Epithelial cell of esophagus (primary cell): ENCODE measurements at regions not wholly inside any gene's neighbourhood (a gene's known extent, or its start where the extent isn't known, plus 50 kb on each side); places are given as distances from the start of the nearest gene placed in this dataset.
A peak's percentile ranks its signal among the peaks of the same experiment; 100 is the strongest.

ENCODE experiments used
- DNase-seq: peaks from one replicate; pipeline ENCODE4 v3.0.0; 2010; ENCODE audit warnings: low read depth
- H3K4me3 ChIP-seq: 2 replicates; pipeline ENCODE4 v1.5.1; 2011; ENCODE audit warnings: mild to moderate bottlenecking, low read length, control low read depth
- TF ChIP-seq, protein P1 (sequence below): IDR thresholded peaks from 2 replicates; pipeline ENCODE4 v1.5.1; 2011; ENCODE audit warnings: low read depth, mild to moderate bottlenecking, low read length, control low read depth, inconsistent platforms; ENCODE audit not compliant: insufficient read depth; ENCODE audit errors: missing control alignments

DNA sequence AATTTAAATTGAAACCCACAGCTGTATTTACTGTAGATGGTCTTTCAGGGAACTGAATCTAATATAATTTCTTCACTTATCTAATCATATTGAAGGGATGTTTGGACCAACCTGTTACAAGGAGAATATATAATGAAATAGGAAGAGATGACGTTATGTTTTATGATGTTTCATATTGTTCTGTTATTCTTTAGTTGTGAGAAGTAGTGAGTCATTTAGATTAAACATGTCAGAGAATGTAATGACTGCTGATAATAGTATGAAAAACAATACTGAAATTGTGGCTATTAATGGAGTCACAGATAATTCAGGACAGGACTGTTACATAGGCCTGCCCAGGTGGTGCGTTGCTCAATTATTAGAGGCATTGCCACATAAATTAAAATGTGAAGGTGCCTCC, 1993.4 kb downstream of the EFNA5 start:
- DNase-seq, result peak; percentile 45
- no peak overlapping the region for H3K4me3 ChIP-seq
- TF ChIP-seq, protein P1, sequence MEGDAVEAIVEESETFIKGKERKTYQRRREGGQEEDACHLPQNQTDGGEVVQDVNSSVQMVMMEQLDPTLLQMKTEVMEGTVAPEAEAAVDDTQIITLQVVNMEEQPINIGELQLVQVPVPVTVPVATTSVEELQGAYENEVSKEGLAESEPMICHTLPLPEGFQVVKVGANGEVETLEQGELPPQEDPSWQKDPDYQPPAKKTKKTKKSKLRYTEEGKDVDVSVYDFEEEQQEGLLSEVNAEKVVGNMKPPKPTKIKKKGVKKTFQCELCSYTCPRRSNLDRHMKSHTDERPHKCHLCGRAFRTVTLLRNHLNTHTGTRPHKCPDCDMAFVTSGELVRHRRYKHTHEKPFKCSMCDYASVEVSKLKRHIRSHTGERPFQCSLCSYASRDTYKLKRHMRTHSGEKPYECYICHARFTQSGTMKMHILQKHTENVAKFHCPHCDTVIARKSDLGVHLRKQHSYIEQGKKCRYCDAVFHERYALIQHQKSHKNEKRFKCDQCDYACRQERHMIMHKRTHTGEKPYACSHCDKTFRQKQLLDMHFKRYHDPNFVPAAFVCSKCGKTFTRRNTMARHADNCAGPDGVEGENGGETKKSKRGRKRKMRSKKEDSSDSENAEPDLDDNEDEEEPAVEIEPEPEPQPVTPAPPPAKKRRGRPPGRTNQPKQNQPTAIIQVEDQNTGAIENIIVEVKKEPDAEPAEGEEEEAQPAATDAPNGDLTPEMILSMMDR, result no peak

DNA sequence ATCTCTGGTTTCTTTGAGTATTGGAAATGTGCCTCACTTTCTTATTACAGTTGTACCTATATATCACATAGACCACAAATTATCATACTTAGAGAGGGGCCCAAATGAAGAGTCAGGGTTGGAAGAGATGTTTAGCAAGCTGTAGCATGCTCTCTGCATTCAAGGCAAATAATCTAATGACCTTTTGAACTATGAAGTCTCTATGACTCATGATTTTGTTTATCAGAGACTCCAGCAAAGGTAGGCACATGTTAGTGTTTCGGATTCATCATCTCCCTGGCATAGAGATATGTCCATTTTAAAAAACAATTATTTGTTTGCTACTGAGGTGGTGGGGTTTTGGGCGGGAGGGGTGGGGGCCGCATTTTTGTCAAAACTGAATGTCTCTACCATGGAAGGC, 2000.1 kb downstream of the EFNA5 start:
- TF ChIP-seq, protein P1, result no peak
- peak; percentile 59 for DNase-seq
- no peak overlapping the region for H3K4me3 ChIP-seq

DNA sequence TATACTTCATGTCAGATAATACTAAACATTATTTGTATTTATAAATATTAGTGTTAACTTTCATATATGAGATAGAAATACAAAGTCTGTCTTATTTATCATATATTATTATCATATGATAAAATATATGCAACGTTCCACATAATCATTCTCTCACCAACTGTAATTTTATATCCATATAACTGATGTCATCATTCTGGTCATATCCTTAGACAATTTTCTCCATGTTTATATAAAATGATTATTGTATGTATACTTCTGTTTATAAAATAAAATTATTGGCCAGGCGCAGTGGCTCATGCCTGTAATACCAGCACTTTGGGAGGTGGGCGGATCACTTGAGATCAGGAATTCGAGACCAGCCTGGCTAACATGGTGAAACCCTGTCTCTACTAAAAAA, 2007.1 kb downstream of the EFNA5 start:
- no peak for DNase-seq
- TF ChIP-seq, protein P1, result no peak
- H3K4me3 ChIP-seq, result no peak overlapping the region

- TF ChIP-seq, protein P1, result no peak
- H3K4me3 ChIP-seq, result no peak overlapping the region
- no peak for DNase-seq
These were observed 2011.3 kb downstream of the EFNA5 start for GRCh38 chr5:105659396-105659795.

GRCh38 chr5:105640328-105640727, 2030.4 kb downstream of the EFNA5 start:
- TF ChIP-seq, protein P1, result no peak
- no peak for DNase-seq
- no peak overlapping the region for H3K4me3 ChIP-seq

GRCh38 chr5:105639511-105639910, 2031.2 kb downstream of the EFNA5 start:
- H3K4me3 ChIP-seq, result no peak overlapping the region
- DNase-seq, result no peak
- TF ChIP-seq, protein P1, result no peak

DNA sequence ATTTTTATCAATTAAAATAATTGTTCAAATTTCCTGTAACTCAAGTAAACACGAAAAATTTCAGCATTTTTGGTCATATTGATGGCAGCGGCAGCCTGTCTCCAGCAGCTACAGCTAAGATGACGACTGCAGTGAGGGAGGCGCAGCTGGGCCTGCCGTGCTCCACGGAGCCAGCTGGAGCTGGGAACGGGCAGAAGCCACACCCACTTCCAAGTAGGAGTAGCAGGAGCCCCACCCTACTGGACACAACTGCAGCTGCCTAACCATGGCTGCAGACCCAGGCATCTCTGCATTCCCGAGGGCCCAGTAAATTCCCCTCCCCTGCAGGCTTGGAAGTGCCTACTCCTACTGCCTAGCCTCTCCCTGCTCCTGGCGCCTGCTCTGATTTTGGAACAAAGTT, 2031.7 kb downstream of the EFNA5 start:
- TF ChIP-seq, protein P1, result no peak
- no peak overlapping the region for H3K4me3 ChIP-seq
- no peak for DNase-seq
